HuH-7.5 (cell line): ENCODE measurements at regions not wholly inside any gene's neighbourhood (a gene's known extent, or its start where the extent isn't known, plus 50 kb on each side); places are given as distances from the start of the nearest gene placed in this dataset.
"Not testable (repeated sequence)": the region's sequence is repeated elsewhere in the genome, so short reads cannot be mapped to it uniquely, and the experiment has no call there.

Source experiments
- DNase-seq: peaks from one replicate; pipeline ENCODE4 v3.0.0; 2011; ENCODE audit warnings: low spot score

DNA sequence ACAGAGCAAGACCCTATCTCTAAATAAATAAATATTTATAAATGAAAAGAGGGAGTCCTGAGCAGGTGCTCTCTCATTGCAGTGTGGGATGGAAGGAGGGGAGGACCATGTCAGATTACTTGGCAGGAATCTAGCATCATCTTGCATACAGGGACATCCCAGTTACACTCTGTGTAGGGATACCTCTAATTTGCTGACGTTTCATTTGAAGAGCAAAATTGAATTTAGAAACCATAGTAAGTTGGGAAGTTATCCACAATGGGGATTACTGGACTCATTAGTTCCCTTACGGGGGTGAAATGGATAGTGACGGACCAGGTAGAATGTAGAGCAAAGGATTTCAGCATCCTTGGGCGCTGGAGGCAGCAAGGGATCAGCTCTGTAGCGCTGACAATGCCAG is 52.1 kb downstream of the ARHGEF18 start:
- no peak for DNase-seq

DNA sequence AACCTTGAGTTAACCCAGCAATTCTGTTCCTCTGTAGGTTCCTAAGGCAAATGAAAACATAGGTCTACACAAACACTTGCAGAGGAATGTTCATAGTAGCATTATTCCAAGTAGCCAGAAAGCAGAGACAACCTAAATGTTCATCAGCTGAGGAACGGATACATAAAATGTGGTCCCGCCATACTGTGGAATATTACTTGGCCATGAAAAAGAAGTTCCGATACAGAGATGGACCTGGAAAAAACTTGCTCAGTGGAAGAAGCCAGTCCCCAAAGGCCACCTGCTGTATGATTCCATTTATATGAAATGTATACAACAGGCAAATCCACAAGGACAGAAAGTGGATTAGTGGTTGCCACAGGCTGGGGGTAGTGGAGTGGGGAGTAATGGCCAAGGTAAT is 53.0 kb downstream of the ARHGEF18 start:
- no peak for DNase-seq

DNA sequence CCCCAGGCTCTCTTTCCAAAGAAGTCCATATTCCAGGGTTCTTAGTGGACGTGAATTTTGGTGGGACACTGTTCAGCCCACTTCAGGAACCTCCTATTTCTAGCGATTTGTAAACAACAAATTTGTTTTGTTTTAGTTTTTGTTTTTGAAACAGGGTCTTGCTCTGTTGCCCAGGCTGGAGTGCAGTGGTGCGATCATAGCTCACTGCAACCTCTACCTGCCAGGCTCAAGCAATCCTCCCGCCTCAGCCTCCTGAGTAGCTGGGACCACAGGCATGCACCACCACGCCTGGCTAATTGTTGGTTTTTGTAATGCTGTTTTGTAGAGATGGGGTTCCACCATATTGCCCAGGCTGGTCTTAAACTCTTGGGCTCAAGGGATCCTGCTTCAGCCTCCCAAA is 56.7 kb downstream of the ARHGEF18 start:
- not testable (repeated sequence) for DNase-seq

- DNase-seq: no peak
Observed at GRCh38 chr19:7408251-7408650, 59.5 kb downstream of the ARHGEF18 start.

- no peak for DNase-seq
Observed at GRCh38 chr19:7410946-7411345, 62.2 kb downstream of the ARHGEF18 start.

- DNase-seq: no peak
Observed at GRCh38 chr19:7413629-7414028, 64.9 kb downstream of the ARHGEF18 start.

GRCh38 chr19:7415163-7415856 is 66.6 kb downstream of the ARHGEF18 start:
- DNase-seq: peak; percentile 50

- no peak for DNase-seq
Observed at GRCh38 chr19:7415857-7416371, 67.2 kb downstream of the ARHGEF18 start.

GRCh38 chr19:7417671-7418324 is 69.1 kb downstream of the ARHGEF18 start:
- DNase-seq: no peak

- no peak for DNase-seq
Observed at GRCh38 chr19:7418596-7418995, 69.9 kb downstream of the ARHGEF18 start.

- DNase-seq: no peak
Observed at GRCh38 chr19:7419153-7419552, 69.7 kb downstream of the PEX11G start.

DNA sequence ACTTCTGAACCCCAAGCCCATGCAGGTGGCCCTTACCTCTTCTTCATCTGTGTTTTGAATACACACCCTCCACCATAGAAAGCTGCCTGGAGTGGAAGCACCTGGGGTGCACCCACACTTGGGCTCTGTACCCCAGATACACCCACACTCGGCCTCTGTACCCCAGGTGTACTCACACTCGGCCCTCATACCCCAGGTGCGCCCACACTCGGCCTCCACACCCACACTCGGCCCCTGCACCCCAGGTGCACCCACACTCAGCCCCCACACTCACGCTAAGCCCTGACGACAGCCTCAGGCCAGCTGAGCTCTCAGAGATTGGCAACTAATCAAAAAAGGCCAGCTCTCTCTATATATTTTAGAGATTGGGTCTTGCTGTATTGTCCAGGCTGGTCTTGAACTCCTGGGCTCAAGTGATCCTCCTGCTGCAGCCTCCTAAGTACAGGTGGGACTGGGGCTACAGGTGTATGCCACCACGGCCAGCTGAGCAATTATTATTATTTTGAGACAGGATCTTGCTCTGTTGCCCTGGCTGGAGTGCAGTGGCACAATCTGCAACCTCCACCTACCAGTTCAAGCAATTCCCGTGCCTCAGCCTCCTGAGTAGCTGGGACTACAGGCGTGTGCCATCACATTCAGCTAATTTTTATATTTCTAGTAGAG is 68.9 kb downstream of the PEX11G start:
- no peak for DNase-seq

GRCh38 chr19:7421941-7422744 is 66.7 kb downstream of the PEX11G start:
- no peak for DNase-seq
